ENCODE measurements at regions not wholly inside any gene's neighbourhood (a gene's known extent, or its start where the extent isn't known, plus 50 kb on each side); places are given as distances from the start of the nearest gene placed in this dataset.

DNA sequence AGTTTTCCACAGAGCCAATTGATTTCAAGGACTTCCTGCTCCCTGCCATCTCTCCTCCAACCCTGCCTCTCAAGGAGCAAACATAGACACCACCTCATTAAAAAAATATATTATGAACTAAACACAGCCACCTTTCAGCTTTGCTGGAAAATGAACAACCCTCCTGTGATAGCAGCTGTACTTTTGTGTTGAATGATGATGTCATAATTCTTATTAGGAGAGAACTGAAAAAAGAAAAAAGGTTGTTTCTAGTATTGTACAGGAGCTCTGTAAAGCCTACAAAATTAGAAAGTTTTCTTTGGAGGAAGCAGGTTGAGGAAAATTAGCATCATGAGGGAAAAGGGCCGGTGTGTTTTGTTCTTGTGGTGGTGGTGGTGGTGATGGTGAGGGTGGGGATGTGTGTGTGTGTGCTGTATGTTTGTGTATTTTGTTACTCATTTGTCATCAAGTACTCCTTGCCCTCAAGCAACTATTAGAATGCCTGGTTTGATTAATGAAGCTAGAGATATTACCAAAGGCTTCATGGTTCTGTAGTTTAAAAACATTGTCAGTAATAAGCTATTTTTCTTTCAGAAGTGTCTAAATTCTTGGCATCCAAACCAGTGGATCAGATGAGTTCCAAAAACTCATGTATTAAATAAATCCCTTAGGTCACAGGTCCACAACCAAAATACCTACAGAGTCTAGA is 405.9 kb downstream of the TLE4 start:
- TF ChIP-seq, protein P1, sequence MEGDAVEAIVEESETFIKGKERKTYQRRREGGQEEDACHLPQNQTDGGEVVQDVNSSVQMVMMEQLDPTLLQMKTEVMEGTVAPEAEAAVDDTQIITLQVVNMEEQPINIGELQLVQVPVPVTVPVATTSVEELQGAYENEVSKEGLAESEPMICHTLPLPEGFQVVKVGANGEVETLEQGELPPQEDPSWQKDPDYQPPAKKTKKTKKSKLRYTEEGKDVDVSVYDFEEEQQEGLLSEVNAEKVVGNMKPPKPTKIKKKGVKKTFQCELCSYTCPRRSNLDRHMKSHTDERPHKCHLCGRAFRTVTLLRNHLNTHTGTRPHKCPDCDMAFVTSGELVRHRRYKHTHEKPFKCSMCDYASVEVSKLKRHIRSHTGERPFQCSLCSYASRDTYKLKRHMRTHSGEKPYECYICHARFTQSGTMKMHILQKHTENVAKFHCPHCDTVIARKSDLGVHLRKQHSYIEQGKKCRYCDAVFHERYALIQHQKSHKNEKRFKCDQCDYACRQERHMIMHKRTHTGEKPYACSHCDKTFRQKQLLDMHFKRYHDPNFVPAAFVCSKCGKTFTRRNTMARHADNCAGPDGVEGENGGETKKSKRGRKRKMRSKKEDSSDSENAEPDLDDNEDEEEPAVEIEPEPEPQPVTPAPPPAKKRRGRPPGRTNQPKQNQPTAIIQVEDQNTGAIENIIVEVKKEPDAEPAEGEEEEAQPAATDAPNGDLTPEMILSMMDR (IDR thresholded peaks at IDR 0.05; ENCODE audit: low read length), result no peak
- no peak for TF ChIP-seq EZH2phosphoT487 (IDR thresholded peaks at IDR 0.05; ENCODE audit: low read length)
- no peak for TF ChIP-seq EZH2 (optimal IDR thresholded peaks at IDR 0.05; ENCODE audit: low read depth, low read length)
